PFSK-1 (cell line): ENCODE measurements at regions not wholly inside any gene's neighbourhood (a gene's known extent, or its start where the extent isn't known, plus 50 kb on each side); places are given as distances from the start of the nearest gene placed in this dataset.

ENCODE experiments used
- FOXP2 ChIP-seq: optimal IDR thresholded peaks from 2 replicates; pipeline ENCODE3; 2011; ENCODE audit warnings: borderline replicate concordance, control low read depth, inconsistent platforms; ENCODE audit not compliant: insufficient read depth; ENCODE audit errors: extremely low read length, extremely low read depth
- POLR2AphosphoS5 ChIP-seq: IDR thresholded peaks from 2 replicates; pipeline ENCODE4 v1.6.1; 2012; ENCODE audit warnings: low read depth, mild to moderate bottlenecking, control low read depth, low read length, moderate library complexity
- SIN3A ChIP-seq: IDR thresholded peaks from 2 replicates; pipeline ENCODE4 v1.6.1; 2012; ENCODE audit warnings: mild to moderate bottlenecking, low read length, moderate library complexity, borderline replicate concordance; ENCODE audit not compliant: insufficient read depth
- TAF1 ChIP-seq: IDR thresholded peaks from 2 replicates; pipeline ENCODE4 v1.6.1; 2012; ENCODE audit warnings: low read length, control low read depth, borderline replicate concordance; ENCODE audit not compliant: insufficient read depth
- TF ChIP-seq, protein P1 (sequence below), 2 experiments: IDR thresholded peaks; 2 replicates each; pipeline versions ENCODE4 v1.6.1 to v1.8.0; 2011 to 2012; ENCODE audit warnings: low read depth in 2 of 2, low read length in 2 of 2, control low read depth in 1 of 2, inconsistent platforms in 1 of 2, mild to moderate bottlenecking in 1 of 2, moderate library complexity in 1 of 2; ENCODE audit not compliant: insufficient read depth in 1 of 2

- TF ChIP-seq, protein P1, sequence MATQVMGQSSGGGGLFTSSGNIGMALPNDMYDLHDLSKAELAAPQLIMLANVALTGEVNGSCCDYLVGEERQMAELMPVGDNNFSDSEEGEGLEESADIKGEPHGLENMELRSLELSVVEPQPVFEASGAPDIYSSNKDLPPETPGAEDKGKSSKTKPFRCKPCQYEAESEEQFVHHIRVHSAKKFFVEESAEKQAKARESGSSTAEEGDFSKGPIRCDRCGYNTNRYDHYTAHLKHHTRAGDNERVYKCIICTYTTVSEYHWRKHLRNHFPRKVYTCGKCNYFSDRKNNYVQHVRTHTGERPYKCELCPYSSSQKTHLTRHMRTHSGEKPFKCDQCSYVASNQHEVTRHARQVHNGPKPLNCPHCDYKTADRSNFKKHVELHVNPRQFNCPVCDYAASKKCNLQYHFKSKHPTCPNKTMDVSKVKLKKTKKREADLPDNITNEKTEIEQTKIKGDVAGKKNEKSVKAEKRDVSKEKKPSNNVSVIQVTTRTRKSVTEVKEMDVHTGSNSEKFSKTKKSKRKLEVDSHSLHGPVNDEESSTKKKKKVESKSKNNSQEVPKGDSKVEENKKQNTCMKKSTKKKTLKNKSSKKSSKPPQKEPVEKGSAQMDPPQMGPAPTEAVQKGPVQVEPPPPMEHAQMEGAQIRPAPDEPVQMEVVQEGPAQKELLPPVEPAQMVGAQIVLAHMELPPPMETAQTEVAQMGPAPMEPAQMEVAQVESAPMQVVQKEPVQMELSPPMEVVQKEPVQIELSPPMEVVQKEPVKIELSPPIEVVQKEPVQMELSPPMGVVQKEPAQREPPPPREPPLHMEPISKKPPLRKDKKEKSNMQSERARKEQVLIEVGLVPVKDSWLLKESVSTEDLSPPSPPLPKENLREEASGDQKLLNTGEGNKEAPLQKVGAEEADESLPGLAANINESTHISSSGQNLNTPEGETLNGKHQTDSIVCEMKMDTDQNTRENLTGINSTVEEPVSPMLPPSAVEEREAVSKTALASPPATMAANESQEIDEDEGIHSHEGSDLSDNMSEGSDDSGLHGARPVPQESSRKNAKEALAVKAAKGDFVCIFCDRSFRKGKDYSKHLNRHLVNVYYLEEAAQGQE (IDR thresholded peaks at IDR 0.05; ENCODE audit: insufficient read depth in 1 of 2, low read depth in 2 of 2, low read length in 2 of 2): no peak
- TF ChIP-seq TAF1: no peak
- no peak for TF ChIP-seq SIN3A
- TF ChIP-seq FOXP2: no peak
- no peak for TF ChIP-seq POLR2AphosphoS5
These were observed 1358.8 kb upstream of the TMEM132C start for GRCh38 chr12:126907900-126908764.

DNA sequence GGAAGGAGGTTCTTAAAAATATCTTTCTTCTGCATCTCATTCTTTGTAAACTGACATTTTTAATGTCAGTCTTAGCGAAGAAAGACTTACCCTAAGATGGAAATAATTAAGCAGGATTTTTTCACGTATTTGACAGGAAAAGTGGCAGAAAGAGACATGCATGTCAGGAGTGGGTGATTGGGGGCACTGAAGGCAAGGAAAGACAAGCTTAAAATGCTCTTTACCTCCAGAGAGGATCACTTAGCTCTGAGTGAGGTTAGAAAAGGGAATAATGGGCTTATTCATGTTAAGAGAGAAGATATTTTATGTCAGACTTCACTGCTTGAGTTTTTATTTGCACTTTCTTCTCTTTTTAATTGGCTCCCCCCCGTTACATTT is 1358.2 kb upstream of the TMEM132C start:
- no peak for TF ChIP-seq SIN3A

DNA sequence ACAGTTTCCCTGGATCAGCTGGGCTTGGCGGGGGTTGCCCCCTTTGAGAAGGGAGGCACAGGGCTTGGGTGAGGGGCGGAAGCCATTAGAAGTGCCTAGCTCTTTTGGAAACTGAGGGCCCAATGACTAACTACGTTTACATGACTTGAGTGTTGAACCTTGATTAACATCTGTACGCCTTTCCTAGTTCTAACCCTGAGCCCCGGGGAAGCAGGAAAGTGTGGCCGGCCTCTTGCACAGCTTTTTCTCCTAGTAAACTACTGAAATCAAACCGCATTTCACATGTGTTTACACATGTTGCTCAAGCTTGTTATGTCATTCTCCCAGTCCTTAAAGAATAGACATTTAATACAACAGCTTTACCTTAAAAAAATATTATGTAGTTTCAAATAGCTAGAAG is 1356.4 kb upstream of the TMEM132C start:
- no peak for TF ChIP-seq FOXP2
- TF ChIP-seq SIN3A: no peak
- TF ChIP-seq TAF1: no peak
- TF ChIP-seq, protein P1 (IDR thresholded peaks at IDR 0.05; ENCODE audit: insufficient read depth in 1 of 2, low read depth in 2 of 2, low read length in 2 of 2): no peak
- no peak for TF ChIP-seq POLR2AphosphoS5

DNA sequence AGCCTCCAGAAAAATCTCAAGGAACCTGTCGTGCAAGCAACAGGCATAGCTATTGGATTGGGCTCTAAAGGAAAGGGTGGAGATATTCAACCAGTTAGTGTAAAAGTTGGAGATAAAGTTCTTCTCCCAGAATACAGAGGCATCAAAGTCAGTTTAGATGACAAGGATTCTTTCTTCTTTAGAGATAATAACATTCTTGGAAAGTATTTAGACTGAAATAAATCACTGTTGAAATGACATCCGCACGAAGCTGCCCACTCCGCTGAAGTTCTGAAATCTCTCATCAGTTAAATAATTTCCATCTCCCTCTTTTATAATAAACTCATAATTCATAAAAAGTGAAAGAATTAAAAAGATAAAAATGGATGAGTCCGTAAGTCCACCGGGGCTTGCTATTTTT is 1354.9 kb upstream of the TMEM132C start:
- TF ChIP-seq FOXP2: no peak

- no peak for TF ChIP-seq SIN3A
- no peak for TF ChIP-seq FOXP2
- TF ChIP-seq, protein P1 (IDR thresholded peaks at IDR 0.05; ENCODE audit: insufficient read depth in 1 of 2, low read depth in 2 of 2, low read length in 2 of 2): no peak
- no peak for TF ChIP-seq TAF1
- no peak for TF ChIP-seq POLR2AphosphoS5
These were observed 1352.7 kb upstream of the TMEM132C start for GRCh38 chr12:126914170-126914793.

DNA sequence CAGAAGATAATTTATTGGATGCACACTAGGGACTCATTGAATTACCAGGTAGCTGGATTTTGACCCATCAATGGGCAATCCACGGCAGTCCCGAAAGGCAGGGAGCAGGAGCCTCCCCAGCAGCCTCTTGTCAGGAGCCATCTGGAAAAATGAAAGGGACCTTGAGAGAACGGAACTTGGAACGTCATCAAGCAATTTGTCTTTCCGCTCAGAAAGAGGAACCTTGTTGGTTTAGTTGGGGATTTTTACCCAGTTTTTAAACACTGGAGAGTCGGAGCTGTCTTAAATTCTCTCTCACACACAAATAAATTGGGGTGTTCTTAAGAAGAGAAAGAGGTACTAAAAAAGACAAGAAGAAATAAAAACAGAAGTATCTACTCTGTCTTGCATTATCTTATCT is 1351.7 kb upstream of the TMEM132C start:
- TF ChIP-seq POLR2AphosphoS5 (no peak), FOXP2 (no peak), TAF1 (no peak)

DNA sequence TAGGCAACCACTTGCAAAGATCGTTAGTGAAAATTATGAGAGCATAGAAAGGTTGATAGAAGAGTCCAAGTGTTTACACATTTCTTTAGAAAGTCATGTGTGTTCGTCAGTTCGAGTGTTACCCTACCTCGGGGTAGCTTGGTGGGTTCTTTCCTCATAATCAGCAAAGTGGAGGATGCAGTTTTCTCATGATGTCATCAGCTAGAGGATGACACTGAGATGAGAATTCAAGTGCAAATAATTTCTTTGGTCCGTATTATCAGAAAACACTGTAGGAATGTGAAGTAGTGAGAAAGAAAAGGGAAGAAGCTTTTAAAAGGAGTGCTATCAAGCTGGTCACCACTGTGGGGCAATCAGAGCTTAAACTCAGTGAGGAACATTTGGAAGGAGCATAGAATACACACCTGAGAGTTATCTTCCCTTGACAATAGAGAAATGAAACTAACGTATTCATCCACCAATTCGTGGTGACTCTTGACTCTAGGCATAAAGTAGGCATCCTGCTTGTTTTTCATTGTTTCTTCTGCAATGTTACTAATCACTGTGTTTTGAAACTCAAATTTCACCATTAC is 1340.9 kb upstream of the TMEM132C start:
- TF ChIP-seq, protein P1 (IDR thresholded peaks at IDR 0.05; ENCODE audit: insufficient read depth in 1 of 2, low read depth in 2 of 2, low read length in 2 of 2): no peak
- TF ChIP-seq POLR2AphosphoS5 (no peak), TAF1 (no peak), FOXP2 (no peak), SIN3A (no peak)
